H1 (cell line): ENCODE measurements at regions not wholly inside any gene's neighbourhood (a gene's known extent, or its start where the extent isn't known, plus 50 kb on each side); places are given as distances from the start of the nearest gene placed in this dataset.
"Not testable (repeated sequence)": the region's sequence is repeated elsewhere in the genome, so short reads cannot be mapped to it uniquely, and the experiment has no call there.

Source experiments
- EZH2 ChIP-seq: fragments of 200-600 bp; sonication (generic); IDR thresholded peaks from 2 replicates; pipeline ENCODE4 v1.7.1; 2012; ENCODE audit warnings: low read depth, mild to moderate bottlenecking, moderate library complexity, low read length, inconsistent platforms; ENCODE audit not compliant: severe bottlenecking
- GTF2F1 ChIP-seq: IDR thresholded peaks from 2 replicates; pipeline ENCODE4 v1.6.1; 2012; ENCODE audit warnings: low read depth, low read length, improper control_type of control experiment, borderline replicate concordance
- POLR2A ChIP-seq, 2 experiments: IDR thresholded peaks; 1 replicate in 1 of 2; 2 replicates in 1 of 2; pipeline ENCODE4 v1.6.1; 2011; ENCODE audit warnings: low read depth in 2 of 2, low read length in 2 of 2, mild to moderate bottlenecking in 2 of 2; ENCODE audit errors: control extremely low read depth in 1 of 2
- TF ChIP-seq, protein P1 (sequence below), 3 experiments: IDR thresholded peaks; 1 replicate in 2 of 3; 2 replicates in 1 of 3; pipeline versions ENCODE4 v1.5.1 to v1.6.1; 2011; ENCODE audit warnings: low read length in 3 of 3, mild to moderate bottlenecking in 3 of 3, inconsistent platforms in 2 of 3, low read depth in 1 of 3, moderate library complexity in 1 of 3; ENCODE audit not compliant: insufficient read depth in 1 of 3; ENCODE audit errors: control extremely low read depth in 1 of 3

- not testable (repeated sequence) for TF ChIP-seq GTF2F1; POLR2A (IDR thresholded peaks at IDR 0.05; ENCODE audit: control extremely low read depth in 1 of 2, low read depth in 2 of 2, low read length in 2 of 2); EZH2
- TF ChIP-seq, protein P1, sequence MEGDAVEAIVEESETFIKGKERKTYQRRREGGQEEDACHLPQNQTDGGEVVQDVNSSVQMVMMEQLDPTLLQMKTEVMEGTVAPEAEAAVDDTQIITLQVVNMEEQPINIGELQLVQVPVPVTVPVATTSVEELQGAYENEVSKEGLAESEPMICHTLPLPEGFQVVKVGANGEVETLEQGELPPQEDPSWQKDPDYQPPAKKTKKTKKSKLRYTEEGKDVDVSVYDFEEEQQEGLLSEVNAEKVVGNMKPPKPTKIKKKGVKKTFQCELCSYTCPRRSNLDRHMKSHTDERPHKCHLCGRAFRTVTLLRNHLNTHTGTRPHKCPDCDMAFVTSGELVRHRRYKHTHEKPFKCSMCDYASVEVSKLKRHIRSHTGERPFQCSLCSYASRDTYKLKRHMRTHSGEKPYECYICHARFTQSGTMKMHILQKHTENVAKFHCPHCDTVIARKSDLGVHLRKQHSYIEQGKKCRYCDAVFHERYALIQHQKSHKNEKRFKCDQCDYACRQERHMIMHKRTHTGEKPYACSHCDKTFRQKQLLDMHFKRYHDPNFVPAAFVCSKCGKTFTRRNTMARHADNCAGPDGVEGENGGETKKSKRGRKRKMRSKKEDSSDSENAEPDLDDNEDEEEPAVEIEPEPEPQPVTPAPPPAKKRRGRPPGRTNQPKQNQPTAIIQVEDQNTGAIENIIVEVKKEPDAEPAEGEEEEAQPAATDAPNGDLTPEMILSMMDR (IDR thresholded peaks at IDR 0.05; ENCODE audit: control extremely low read depth in 1 of 3, insufficient read depth in 1 of 3, low read depth in 1 of 3, low read length in 3 of 3) = not testable (repeated sequence)
Observed at GRCh38 chr17:30609682-30610081, 132.5 kb downstream of the GOSR1 start.
